PC-9 (cell line): ENCODE measurements at regions not wholly inside any gene's neighbourhood (a gene's known extent, or its start where the extent isn't known, plus 50 kb on each side); places are given as distances from the start of the nearest gene placed in this dataset.
"Not testable (repeated sequence)": the region's sequence is repeated elsewhere in the genome, so short reads cannot be mapped to it uniquely, and the experiment has no call there.

Experiments used
- BruUV-seq: library from RNA; stranded (reverse); fragments of 400-500 nt; replicated peaks from 2 replicates; lab custom pipeline; 2021; lab: Mats Ljungman, UMichigan
- CTCF ChIA-PET: fragments of 300-600 bp; sonication (Branson Sonifier 250); formaldehyde crosslinking; loops from one replicate; lab custom pipeline; 2022; ENCODE audit warnings: antibody characterized with exemption; lab: Charles Lee
- POLR2A ChIA-PET: fragments of 300-600 bp; sonication (Branson Sonifier 250); formaldehyde crosslinking; loops from one replicate; lab custom pipeline; 2022; ENCODE audit warnings: antibody characterized with exemption; ENCODE audit not compliant: unreplicated experiment; lab: Charles Lee
- DNase-seq, 2 experiments: peaks; one replicate each; pipeline versions ENCODE4 v3.0.0 to v3.0.0-alpha.2; 2015 to 2022; ENCODE audit warnings: mixed read lengths in 1 of 2
- H2AFZ ChIP-seq: fragments of 200-600 bp; sonication (generic); 2 replicates; pipeline ENCODE4 v1.8.1; 2017; ENCODE audit warnings: antibody characterized with exemption
- H3F3A ChIP-seq: fragments of 200-600 bp; sonication (generic); 2 replicates; pipeline ENCODE4 v1.8.1; 2017; ENCODE audit warnings: antibody characterized with exemption, mild to moderate bottlenecking, low read depth; ENCODE audit not compliant: insufficient read depth
- H3K27ac ChIP-seq: fragments of 200-600 bp; sonication (generic); 2 replicates; pipeline ENCODE4 v1.6.1; 2016; ENCODE audit warnings: mixed run types
- H3K27me3 ChIP-seq: fragments of 200-600 bp; sonication (generic); 2 replicates; pipeline ENCODE4 v1.6.1; 2016; ENCODE audit warnings: low read depth, mixed run types; ENCODE audit not compliant: insufficient read depth
- H3K36me3 ChIP-seq: fragments of 200-600 bp; sonication (generic); 2 replicates; pipeline ENCODE4 v1.6.1; 2016; ENCODE audit warnings: low read depth, mixed run types
- H3K4me1 ChIP-seq: fragments of 200-600 bp; sonication (generic); replicated peaks from 2 replicates; pipeline ENCODE4 v1.6.1; 2016; ENCODE audit warnings: mixed run types; ENCODE audit not compliant: insufficient read depth
- H3K4me2 ChIP-seq: fragments of 200-600 bp; sonication (generic); 2 replicates; pipeline ENCODE4 v1.6.1; 2017; ENCODE audit warnings: mixed run types
- H3K4me3 ChIP-seq: fragments of 200-600 bp; sonication (generic); 2 replicates; pipeline ENCODE4 v1.6.1; 2016; ENCODE audit warnings: mixed run types
- H3K79me2 ChIP-seq: fragments of 200-600 bp; sonication (generic); 2 replicates; pipeline ENCODE4 v1.6.1; 2017; ENCODE audit warnings: low read depth, mixed run types
- H3K9me2 ChIP-seq: fragments of 200-600 bp; sonication (generic); 2 replicates; pipeline ENCODE4 v1.8.1; 2017; ENCODE audit warnings: mild to moderate bottlenecking; ENCODE audit not compliant: insufficient read depth
- H3K9me3 ChIP-seq: fragments of 200-600 bp; sonication (generic); 2 replicates; pipeline ENCODE4 v1.8.1; 2016; ENCODE audit warnings: low read depth; ENCODE audit not compliant: insufficient read depth
- H4K20me1 ChIP-seq: fragments of 200-600 bp; sonication (generic); 2 replicates; pipeline ENCODE4 v1.8.1; 2017; ENCODE audit not compliant: insufficient read depth
- CTCF ChIP-seq: fragments of 200-600 bp; sonication (generic); conservative IDR thresholded peaks from 2 replicates; pipeline ENCODE4 v1.6.1; 2017; ENCODE audit warnings: mixed run types, antibody characterized with exemption, mild to moderate bottlenecking, moderate library complexity
- EZH2 ChIP-seq: fragments of 200-600 bp; sonication (generic); IDR thresholded peaks from 2 replicates; pipeline ENCODE4 v1.8.0; 2017; ENCODE audit warnings: antibody characterized with exemption, low read depth
- intact Hi-C: fragments of 100-400 bp; cut with micrococcal nuclease; formaldehyde crosslinking; loops from one replicate; pipeline ENCODE4 v1.10.0; 2022; ENCODE audit not compliant: unreplicated experiment

- Histone ChIP-seq H2AFZ (no peak overlapping the region), H4K20me1 (no peaks in the 10 kb centered on the region), H3F3A (no peaks in the 10 kb centered on the region), H3K79me2 (no peaks in the 10 kb centered on the region), H3K27ac (no peak overlapping the region), H3K4me2 (no peak overlapping the region), H3K9me2 (no peaks in the 10 kb centered on the region), H3K36me3 (no peaks in the 10 kb centered on the region), H3K27me3 (no peaks in the 10 kb centered on the region), H3K4me1 (no peaks in the 10 kb centered on the region), H3K4me3 (no peak overlapping the region), H3K9me3 (no peaks in the 10 kb centered on the region)
- intact Hi-C loops: no loop called here
- BruUV-seq: no TSS peak
- CTCF ChIA-PET: no interaction called here
- TF ChIP-seq EZH2: no peak
- TF ChIP-seq CTCF: no peak
- POLR2A ChIA-PET: no interaction called here
- no peak for DNase-seq
Observed at GRCh38 chr15:37397266-37398022, 297.1 kb upstream of the MEIS2 start.

- Histone ChIP-seq H3K27ac (no peak overlapping the region), H3K9me3 (no peaks in the 10 kb centered on the region), H4K20me1 (no peaks in the 10 kb centered on the region), H3K4me2 (no peak overlapping the region), H3K27me3 (no peaks in the 10 kb centered on the region), H2AFZ (no peak overlapping the region), H3K9me2 (no peaks in the 10 kb centered on the region), H3K4me3 (no peak overlapping the region), H3K4me1 (no peaks in the 10 kb centered on the region), H3F3A (no peaks in the 10 kb centered on the region), H3K36me3 (no peaks in the 10 kb centered on the region), H3K79me2 (no peaks in the 10 kb centered on the region)
- POLR2A ChIA-PET: no interaction called here
- BruUV-seq: no TSS peak
- CTCF ChIA-PET: no interaction called here
- intact Hi-C loops: no loop called here
- TF ChIP-seq EZH2 (no peak), CTCF (no peak)
- DNase-seq: no peak
Observed at GRCh38 chr15:37416103-37416502, 315.8 kb upstream of the MEIS2 start.

GRCh38 chr15:37425541-37425940 is 325.2 kb upstream of the MEIS2 start:
- no peak overlapping the region for H3K4me2 ChIP-seq
- no peaks in the 10 kb centered on the region for H3K79me2 ChIP-seq
- H3F3A ChIP-seq: no peaks in the 10 kb centered on the region
- no peaks in the 10 kb centered on the region for H4K20me1 ChIP-seq
- CTCF ChIA-PET: no interaction called here
- POLR2A ChIA-PET: no interaction called here
- H3K27me3 ChIP-seq: no peaks in the 10 kb centered on the region
- H3K36me3 ChIP-seq: no peaks in the 10 kb centered on the region
- DNase-seq: peak in 1 of 2 experiments; percentile 12
- H3K27ac ChIP-seq: no peak overlapping the region
- H3K9me2 ChIP-seq: no peaks in the 10 kb centered on the region
- no peaks in the 10 kb centered on the region for H3K9me3 ChIP-seq
- no peak overlapping the region for H2AFZ ChIP-seq
- BruUV-seq: no TSS peak
- no peak for TF ChIP-seq CTCF
- no peak for TF ChIP-seq EZH2
- H3K4me1 ChIP-seq: no peaks in the 10 kb centered on the region
- intact Hi-C loops: no loop called here
- H3K4me3 ChIP-seq: no peak overlapping the region

GRCh38 chr15:37427393-37427792 is 327.0 kb upstream of the MEIS2 start:
- H3F3A ChIP-seq, H3K79me2 ChIP-seq, H3K36me3 ChIP-seq, DNase-seq, H3K4me2 ChIP-seq, H2AFZ ChIP-seq, CTCF ChIA-PET, POLR2A ChIA-PET, H3K9me3 ChIP-seq, H4K20me1 ChIP-seq, intact Hi-C loops, H3K9me2 ChIP-seq, H3K4me3 ChIP-seq, H3K27ac ChIP-seq, BruUV-seq, H3K27me3 ChIP-seq, H3K4me1 ChIP-seq: not testable (repeated sequence)
